ENCODE measurements at regions not wholly inside any gene's neighbourhood (a gene's known extent, or its start where the extent isn't known, plus 50 kb on each side); places are given as distances from the start of the nearest gene placed in this dataset.

DNA sequence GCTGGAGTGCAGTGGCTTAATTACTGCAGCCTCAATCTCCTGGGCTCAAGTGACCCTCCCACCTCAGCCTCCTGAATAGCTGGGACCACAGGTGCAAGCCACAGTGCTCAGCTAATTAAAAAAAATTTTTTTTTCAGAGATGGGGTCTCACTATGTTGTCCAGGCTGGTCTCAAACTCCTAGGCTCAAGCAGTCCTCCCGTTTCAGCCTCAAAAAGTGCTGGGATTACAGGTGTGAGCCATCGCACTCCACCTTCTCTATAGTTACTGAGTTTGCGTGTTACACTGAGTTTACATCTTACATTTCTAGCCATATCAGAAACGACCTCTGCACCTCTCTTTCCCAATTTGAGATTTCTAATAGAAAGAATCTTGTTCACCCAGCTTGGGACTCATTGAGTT, 53.6 kb upstream of the EML4 start:
- TF ChIP-seq SP2 (tag by site-specific recombination; IDR thresholded peaks at IDR 0.05), result no peak
- TF ChIP-seq, protein P1, sequence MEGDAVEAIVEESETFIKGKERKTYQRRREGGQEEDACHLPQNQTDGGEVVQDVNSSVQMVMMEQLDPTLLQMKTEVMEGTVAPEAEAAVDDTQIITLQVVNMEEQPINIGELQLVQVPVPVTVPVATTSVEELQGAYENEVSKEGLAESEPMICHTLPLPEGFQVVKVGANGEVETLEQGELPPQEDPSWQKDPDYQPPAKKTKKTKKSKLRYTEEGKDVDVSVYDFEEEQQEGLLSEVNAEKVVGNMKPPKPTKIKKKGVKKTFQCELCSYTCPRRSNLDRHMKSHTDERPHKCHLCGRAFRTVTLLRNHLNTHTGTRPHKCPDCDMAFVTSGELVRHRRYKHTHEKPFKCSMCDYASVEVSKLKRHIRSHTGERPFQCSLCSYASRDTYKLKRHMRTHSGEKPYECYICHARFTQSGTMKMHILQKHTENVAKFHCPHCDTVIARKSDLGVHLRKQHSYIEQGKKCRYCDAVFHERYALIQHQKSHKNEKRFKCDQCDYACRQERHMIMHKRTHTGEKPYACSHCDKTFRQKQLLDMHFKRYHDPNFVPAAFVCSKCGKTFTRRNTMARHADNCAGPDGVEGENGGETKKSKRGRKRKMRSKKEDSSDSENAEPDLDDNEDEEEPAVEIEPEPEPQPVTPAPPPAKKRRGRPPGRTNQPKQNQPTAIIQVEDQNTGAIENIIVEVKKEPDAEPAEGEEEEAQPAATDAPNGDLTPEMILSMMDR (tag by site-specific recombination; IDR thresholded peaks at IDR 0.05), result no peak
